Breast epithelium (tissue), 3 donors: ENCODE measurements at regions not wholly inside any gene's neighbourhood (a gene's known extent, or its start where the extent isn't known, plus 50 kb on each side); places are given as distances from the start of the nearest gene placed in this dataset.

Experiments used
- POLR2A ChIP-seq: fragments of 450-650 bp; IDR thresholded peaks from one replicate; pipeline ENCODE4 v1.6.1; 2016; ENCODE audit warnings: antibody characterized with exemption, mild to moderate bottlenecking, moderate library complexity
- POLR2AphosphoS5 ChIP-seq, 3 donors: sonication (generic); formaldehyde crosslinking; IDR thresholded peaks; one replicate each; pipeline ENCODE4 v1.6.1; 2017; ENCODE audit warnings: antibody characterized with exemption in 3 of 3
- TF ChIP-seq, protein P1 (sequence below), 3 donors: fragments of 450-650 bp; IDR thresholded peaks; one replicate each; pipeline ENCODE4 v1.5.1; 2016 to 2017; ENCODE audit warnings: antibody characterized with exemption in 3 of 3, mild to moderate bottlenecking in 3 of 3, moderate library complexity in 3 of 3

DNA sequence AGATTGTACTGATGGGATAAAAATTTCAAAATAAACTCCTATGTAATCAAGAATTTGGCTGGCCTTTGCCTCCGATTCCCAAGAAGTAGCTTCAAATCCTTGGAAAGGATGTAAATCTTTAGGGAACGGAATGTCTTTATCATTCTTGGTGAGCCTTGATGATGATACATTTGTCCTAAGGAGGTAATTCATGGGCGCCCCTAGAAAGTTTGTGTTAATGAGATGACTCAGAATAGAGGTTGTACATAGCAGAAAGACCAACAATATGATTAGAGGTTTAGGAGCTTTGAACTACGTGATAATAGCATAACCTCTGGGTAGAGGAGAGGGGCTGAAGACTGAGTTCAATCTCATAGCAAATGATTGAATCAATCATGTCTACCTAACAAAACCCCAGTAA is 248.6 kb upstream of the SLITRK3 start:
- TF ChIP-seq, protein P1, sequence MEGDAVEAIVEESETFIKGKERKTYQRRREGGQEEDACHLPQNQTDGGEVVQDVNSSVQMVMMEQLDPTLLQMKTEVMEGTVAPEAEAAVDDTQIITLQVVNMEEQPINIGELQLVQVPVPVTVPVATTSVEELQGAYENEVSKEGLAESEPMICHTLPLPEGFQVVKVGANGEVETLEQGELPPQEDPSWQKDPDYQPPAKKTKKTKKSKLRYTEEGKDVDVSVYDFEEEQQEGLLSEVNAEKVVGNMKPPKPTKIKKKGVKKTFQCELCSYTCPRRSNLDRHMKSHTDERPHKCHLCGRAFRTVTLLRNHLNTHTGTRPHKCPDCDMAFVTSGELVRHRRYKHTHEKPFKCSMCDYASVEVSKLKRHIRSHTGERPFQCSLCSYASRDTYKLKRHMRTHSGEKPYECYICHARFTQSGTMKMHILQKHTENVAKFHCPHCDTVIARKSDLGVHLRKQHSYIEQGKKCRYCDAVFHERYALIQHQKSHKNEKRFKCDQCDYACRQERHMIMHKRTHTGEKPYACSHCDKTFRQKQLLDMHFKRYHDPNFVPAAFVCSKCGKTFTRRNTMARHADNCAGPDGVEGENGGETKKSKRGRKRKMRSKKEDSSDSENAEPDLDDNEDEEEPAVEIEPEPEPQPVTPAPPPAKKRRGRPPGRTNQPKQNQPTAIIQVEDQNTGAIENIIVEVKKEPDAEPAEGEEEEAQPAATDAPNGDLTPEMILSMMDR (IDR thresholded peaks at IDR 0.05): no peak
- TF ChIP-seq POLR2AphosphoS5 (IDR thresholded peaks at IDR 0.05) (no peak), POLR2A (no peak)
